ENCODE measurements at regions not wholly inside any gene's neighbourhood (a gene's known extent, or its start where the extent isn't known, plus 50 kb on each side); places are given as distances from the start of the nearest gene placed in this dataset.
"Not testable (repeated sequence)": the region's sequence is repeated elsewhere in the genome, so short reads cannot be mapped to it uniquely, and the experiment has no call there.

DNA sequence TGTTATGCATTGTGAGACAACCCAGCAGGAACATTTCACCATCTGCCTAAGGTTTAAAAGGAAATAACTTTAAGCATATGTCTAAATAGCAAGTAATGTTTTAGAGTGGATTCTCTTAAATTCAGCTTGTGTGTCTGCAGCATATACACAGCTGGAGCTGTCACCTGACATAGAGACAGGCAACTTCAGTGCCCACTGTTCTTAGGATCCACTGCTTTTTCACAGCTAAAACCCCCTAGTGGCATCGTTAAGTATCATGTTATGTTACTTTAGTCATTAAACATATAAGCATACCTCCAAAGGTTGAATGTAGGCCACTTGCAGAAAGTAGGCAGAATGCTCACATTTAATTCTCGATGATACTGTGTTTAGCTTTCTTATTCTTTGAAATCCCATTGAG, 2169.0 kb upstream of the DEFB115 start:
- H3K4me1 ChIP-seq (ENCODE audit: insufficient read depth); DNase-seq (ENCODE audit: extremely low spot score); H3K4me3 ChIP-seq (ENCODE audit: low read depth, low read length); H3K27ac ChIP-seq (ENCODE audit: low read depth); H3K36me3 ChIP-seq (ENCODE audit: insufficient read depth): not testable (repeated sequence)
- WGBS, result 70% methylated on average over 2 of the region's 2 CpGs

DNA sequence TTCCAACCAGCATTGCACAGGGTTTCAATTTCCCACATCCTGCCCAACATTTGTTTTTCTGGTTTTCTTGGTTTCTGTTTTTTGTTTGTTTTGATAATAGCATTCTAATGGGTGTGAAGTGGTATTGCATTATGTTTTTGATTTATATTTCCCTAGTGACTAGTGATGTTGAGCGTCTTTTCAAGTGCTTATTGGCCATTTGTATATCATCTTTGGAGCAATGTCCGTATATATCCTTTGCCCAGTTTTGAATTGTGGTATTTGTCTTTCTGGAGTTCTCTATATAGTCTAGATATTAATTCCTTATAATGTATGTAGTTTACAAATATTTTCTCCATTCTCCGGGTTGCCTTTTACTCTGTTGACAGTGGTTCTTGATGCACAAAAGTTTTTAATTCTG, 2168.1 kb upstream of the DEFB115 start:
- H3K4me3 ChIP-seq (ENCODE audit: low read depth, low read length); H3K4me1 ChIP-seq (ENCODE audit: insufficient read depth); DNase-seq (ENCODE audit: extremely low spot score); H3K36me3 ChIP-seq (ENCODE audit: insufficient read depth); H3K27ac ChIP-seq (ENCODE audit: low read depth): not testable (repeated sequence)
- WGBS, result 56% methylated on average over 3 of the region's 3 CpGs

DNA sequence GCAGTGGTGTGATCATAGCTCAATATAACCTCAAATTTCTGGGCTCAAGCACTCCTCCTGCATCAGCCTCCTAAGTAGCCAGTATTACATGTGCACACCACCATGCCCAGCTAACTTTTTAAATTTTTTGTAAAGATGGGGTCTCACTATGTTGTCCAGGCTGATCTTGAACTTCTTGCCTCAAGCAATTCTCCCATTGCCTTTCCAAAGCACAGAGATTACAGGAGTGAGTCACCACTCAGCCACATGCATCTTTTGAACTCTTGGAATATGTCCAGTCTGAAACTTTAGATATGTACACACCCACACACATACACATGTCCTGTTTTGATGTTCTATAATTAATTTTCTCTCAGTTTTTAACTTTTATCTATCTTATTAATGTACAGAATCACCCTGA, 2163.5 kb upstream of the DEFB115 start:
- H3K4me1 ChIP-seq (ENCODE audit: insufficient read depth); H3K27ac ChIP-seq (ENCODE audit: low read depth); H3K36me3 ChIP-seq (ENCODE audit: insufficient read depth); DNase-seq (ENCODE audit: extremely low spot score); H3K4me3 ChIP-seq (ENCODE audit: low read depth, low read length): not testable (repeated sequence)

DNA sequence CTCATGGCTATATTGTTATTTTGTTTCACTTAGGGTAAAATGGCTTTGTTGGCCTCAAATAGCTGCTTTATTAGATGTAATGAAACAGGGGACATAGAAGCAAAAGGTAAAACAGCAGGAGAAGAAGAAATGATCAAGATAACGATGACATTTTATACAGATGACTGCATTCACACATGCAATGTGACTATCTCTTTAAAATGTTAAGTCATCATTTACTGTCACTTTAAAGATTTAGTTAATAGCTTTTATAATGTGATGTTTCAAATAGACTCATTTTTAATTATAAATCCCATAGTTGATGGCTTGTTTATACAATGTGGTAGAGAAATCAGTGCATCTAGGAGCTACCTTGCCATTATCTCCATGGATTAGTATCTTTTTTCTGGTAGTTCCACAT, 2160.8 kb upstream of the DEFB115 start:
- H3K4me3 ChIP-seq (ENCODE audit: low read depth, low read length), result not testable (repeated sequence)
- 49% methylated on average over 1 of the region's 1 CpG for WGBS

DNA sequence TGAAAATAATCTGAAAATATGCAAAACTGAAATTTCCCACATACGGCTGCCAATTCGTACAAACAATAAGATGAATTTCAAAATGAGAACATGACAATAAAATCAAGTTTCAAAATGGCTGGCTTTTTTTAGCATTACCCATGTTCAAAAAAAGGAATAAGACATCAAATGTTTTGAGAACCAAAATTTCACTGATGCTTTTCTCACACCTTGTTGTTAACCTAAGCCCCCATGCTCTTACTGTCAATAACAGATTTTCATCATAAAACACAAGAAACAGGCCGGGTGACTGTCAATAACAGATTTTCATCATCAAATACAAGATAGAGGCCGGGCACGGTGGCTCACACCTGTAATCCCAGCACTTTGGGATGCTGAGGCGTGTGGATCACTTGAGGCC, 2149.6 kb upstream of the DEFB115 start:
- H3K36me3 ChIP-seq (ENCODE audit: insufficient read depth); DNase-seq (ENCODE audit: extremely low spot score); H3K27ac ChIP-seq (ENCODE audit: low read depth); H3K4me1 ChIP-seq (ENCODE audit: insufficient read depth); H3K4me3 ChIP-seq (ENCODE audit: low read depth, low read length): not testable (repeated sequence)
- 79% methylated on average over 6 of the region's 6 CpGs for WGBS

More for the DNA sequence above, 2160.8 kb upstream of the DEFB115 start:
- DNase-seq (ENCODE audit: extremely low spot score); H3K36me3 ChIP-seq (ENCODE audit: insufficient read depth); H3K4me1 ChIP-seq (ENCODE audit: insufficient read depth); H3K27ac ChIP-seq (ENCODE audit: low read depth): not testable (repeated sequence)

DNA sequence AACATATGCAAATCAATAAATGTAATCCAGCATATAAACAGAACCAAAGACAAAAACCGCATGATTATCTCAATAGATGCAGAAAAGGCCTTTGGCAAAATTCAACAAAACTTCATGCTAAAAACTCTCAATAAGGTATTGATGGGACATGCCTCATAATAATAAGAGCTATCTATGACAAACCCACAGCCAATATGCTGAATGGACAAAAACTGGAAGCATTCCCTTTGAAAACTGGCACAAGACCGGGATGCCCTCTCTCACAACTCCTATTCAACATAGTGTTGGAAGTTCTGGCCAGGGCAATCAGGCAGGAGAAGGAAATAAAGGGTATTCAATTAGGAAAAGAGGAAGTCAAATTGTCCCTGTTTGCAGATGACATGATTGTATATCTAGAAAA, 2148.1 kb upstream of the DEFB115 start:
- not testable (repeated sequence) for H3K4me3 ChIP-seq (ENCODE audit: low read depth, low read length); H3K27ac ChIP-seq (ENCODE audit: low read depth); DNase-seq (ENCODE audit: extremely low spot score); H3K4me1 ChIP-seq (ENCODE audit: insufficient read depth); H3K36me3 ChIP-seq (ENCODE audit: insufficient read depth)
- WGBS, result 79% methylated on average over 2 of the region's 2 CpGs

DNA sequence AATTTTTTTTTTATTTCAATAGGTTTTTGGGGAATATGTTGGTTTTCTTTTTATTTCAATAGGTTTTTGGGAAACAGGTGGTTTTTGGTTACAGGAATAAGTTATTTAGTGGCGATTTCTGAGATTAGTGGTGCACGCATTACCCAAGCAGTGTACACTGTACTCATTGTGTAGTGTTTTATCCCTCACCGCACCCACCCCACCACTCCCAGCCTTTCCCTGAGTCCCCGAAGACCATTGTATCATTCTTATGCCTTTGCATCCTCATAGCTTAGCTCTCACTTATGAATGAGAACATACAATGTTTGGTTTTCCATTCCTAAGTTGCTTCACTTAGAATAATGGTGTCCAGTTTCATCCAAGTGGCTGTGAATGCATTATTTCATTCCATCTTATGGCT, 2142.4 kb upstream of the DEFB115 start:
- H3K27ac ChIP-seq (ENCODE audit: low read depth); H3K4me1 ChIP-seq (ENCODE audit: insufficient read depth); H3K4me3 ChIP-seq (ENCODE audit: low read depth, low read length); H3K36me3 ChIP-seq (ENCODE audit: insufficient read depth); DNase-seq (ENCODE audit: extremely low spot score): not testable (repeated sequence)
- 63% methylated on average over 4 of the region's 4 CpGs for WGBS

DNA sequence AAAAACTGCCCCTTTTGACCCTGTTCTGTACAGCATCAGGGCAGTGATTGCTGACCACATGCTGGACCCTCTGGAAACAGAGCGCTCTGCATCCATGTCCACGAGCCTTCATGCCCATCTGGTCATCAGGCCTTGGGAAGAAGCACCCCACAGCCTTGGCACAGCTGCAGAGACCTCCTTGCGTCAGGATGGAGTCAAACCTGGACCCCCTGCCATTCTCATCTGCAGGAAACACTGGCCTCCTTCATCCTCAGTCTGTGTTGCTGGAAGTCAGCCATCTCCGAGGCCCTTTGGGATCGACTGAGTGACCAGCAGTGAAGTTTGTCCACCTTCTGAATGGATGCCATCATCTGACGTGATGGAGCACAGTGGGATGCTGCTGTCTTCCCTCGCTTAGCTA, 2138.3 kb upstream of the DEFB115 start:
- H3K4me3 ChIP-seq (ENCODE audit: low read depth, low read length), result no peak overlapping the region
- no peak overlapping the region for H3K27ac ChIP-seq (ENCODE audit: low read depth)
- no peak for DNase-seq (ENCODE audit: extremely low spot score)
- H3K36me3 ChIP-seq (ENCODE audit: insufficient read depth), result no peaks in the 10 kb centered on the region
- no peaks in the 10 kb centered on the region for H3K4me1 ChIP-seq (ENCODE audit: insufficient read depth)
- WGBS, result 62% methylated on average over 7 of the region's 7 CpGs

DNA sequence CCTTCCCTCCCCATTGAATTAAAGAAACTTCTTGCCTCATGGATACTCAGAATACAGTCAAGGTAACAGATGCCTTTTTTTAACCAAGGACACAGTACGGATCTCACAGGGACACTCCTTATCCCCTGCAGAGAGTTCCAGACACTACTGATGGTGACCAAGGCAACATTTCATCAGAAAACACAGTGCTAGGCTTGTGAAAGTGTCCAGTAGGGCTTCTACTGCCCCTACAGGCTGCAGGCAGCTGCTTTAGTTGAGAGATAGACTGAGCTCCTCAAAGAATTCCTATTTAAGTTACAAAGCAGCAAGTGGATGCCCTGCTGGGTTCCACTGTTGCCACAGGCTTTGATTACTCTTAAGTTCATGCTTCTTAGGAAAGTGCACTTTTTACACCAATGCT, 2137.8 kb upstream of the DEFB115 start:
- not testable (repeated sequence) for H3K36me3 ChIP-seq (ENCODE audit: insufficient read depth); H3K4me1 ChIP-seq (ENCODE audit: insufficient read depth); H3K4me3 ChIP-seq (ENCODE audit: low read depth, low read length); DNase-seq (ENCODE audit: extremely low spot score); H3K27ac ChIP-seq (ENCODE audit: low read depth)
- 36% methylated on average over 1 of the region's 1 CpG for WGBS

DNA sequence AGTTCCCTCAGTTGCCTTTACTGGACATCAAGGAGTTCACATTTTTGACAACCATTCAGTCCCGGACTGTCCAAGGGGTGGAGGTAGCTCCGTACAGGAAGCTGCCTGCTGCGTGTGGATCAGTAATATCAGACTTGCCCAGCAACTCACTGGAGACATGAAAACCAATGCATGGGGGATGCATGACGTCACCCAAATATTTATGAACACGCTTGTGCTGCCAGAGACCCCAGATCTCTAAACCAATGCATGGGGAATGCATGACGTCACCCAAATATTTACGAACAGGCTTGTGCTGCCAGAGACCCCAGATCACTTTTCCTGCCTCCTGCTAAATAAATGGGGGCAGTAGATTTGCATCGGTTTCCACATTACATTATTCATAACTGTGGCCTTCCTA, 2137.4 kb upstream of the DEFB115 start:
- WGBS, result 58% methylated on average over 8 of the region's 8 CpGs
- not testable (repeated sequence) for H3K4me1 ChIP-seq (ENCODE audit: insufficient read depth); DNase-seq (ENCODE audit: extremely low spot score); H3K36me3 ChIP-seq (ENCODE audit: insufficient read depth); H3K4me3 ChIP-seq (ENCODE audit: low read depth, low read length); H3K27ac ChIP-seq (ENCODE audit: low read depth)

DNA sequence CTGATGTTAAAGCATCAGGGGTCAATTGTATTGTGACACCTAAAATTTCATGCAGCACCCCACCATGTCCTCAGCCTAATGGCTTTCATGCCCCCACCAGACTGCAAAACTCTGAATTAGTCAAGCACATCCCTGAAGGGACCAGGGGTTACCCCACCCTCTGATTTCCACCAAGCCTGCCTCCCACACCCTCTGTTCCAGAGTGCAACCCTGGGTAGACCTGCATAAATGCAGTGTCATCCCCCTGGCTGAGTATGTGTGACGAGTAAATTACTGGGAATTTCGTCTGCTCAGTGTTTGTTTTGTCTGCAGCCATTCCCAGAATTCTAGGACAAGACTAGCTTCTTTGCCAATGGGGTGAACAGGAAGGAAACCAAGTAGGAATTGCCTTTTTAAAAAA, 2136.9 kb upstream of the DEFB115 start:
- not testable (repeated sequence) for H3K36me3 ChIP-seq (ENCODE audit: insufficient read depth); H3K4me3 ChIP-seq (ENCODE audit: low read depth, low read length); H3K27ac ChIP-seq (ENCODE audit: low read depth); DNase-seq (ENCODE audit: extremely low spot score); H3K4me1 ChIP-seq (ENCODE audit: insufficient read depth)
- WGBS, result 14% methylated on average over 2 of the region's 2 CpGs

DNA sequence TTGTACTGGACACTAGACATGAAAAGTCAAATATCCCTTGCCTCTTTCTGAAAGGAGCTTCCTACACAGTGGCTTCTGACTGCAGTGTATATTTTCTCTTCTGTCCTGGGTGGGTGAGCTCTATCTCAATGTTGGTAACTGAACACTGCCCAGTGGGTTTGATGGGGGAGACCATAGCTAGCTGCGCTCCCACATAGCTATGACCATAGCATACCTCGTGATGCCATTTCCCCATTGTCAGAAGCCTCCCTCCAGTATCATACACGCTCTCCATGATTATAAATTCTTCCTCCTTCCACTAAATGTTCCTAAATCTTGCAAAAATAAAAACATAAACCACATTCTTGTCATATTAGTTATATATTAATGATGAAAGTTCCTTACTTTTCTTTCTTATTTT, 2134.7 kb upstream of the DEFB115 start:
- WGBS, result 49% methylated on average over 3 of the region's 3 CpGs
- not testable (repeated sequence) for H3K27ac ChIP-seq (ENCODE audit: low read depth); H3K4me3 ChIP-seq (ENCODE audit: low read depth, low read length); H3K4me1 ChIP-seq (ENCODE audit: insufficient read depth); DNase-seq (ENCODE audit: extremely low spot score); H3K36me3 ChIP-seq (ENCODE audit: insufficient read depth)

DNA sequence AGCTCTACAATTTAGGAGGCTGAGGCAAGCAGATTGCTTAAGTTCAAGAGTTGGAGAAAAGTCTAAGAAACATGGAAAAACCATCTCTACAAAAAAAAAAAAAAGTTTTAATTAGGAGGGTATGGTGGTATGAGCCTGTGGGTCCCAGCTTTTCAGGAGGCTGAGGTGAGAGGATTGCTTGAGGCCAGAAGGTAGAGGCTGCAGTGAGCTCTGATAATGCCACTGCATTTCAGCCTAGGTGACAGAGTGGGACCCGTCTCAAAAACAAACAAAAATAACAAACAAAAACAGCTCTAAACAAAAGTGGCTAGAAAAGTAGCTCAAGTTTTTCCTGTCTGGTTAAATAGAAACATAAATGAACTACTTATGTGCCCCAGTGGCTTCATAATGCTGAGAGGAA, 2133.6 kb upstream of the DEFB115 start:
- Histone ChIP-seq H3K27ac (ENCODE audit: low read depth) (no peak overlapping the region), H3K4me3 (ENCODE audit: low read depth, low read length) (no peak overlapping the region), H3K4me1 (ENCODE audit: insufficient read depth) (no peaks in the 10 kb centered on the region), H3K36me3 (ENCODE audit: insufficient read depth) (no peaks in the 10 kb centered on the region)
- no peak for DNase-seq (ENCODE audit: extremely low spot score)
- 56% methylated on average over 1 of the region's 1 CpG for WGBS
